Ureter (tissue), 1 donor: ENCODE measurements at regions not wholly inside any gene's neighbourhood (a gene's known extent, or its start where the extent isn't known, plus 50 kb on each side); places are given as distances from the start of the nearest gene placed in this dataset.

Source experiments
- DNase-seq: peaks from one replicate; pipeline ENCODE4 v3.0.0-alpha.2; 2020; ENCODE audit warnings: low spot score
- donor health status: DM: yes; HTN: yes; CAD: no.

GRCh38 chr3:87413814-87414213, 137.4 kb upstream of the POU1F1 start:
- no peak for DNase-seq

- DNase-seq = no peak
Observed at GRCh38 chr3:87410110-87410509, 133.7 kb upstream of the POU1F1 start.

- DNase-seq = no peak
Observed at GRCh38 chr3:87398168-87398801, 121.9 kb upstream of the POU1F1 start.

GRCh38 chr3:87397211-87397610, 120.8 kb upstream of the POU1F1 start:
- no peak for DNase-seq

GRCh38 chr3:87390821-87391220, 114.4 kb upstream of the POU1F1 start:
- DNase-seq = no peak

GRCh38 chr3:87390353-87390752, 114.0 kb upstream of the POU1F1 start:
- DNase-seq = no peak

- DNase-seq = no peak
Observed at GRCh38 chr3:87375231-87375682, 98.9 kb upstream of the POU1F1 start.

GRCh38 chr3:87370007-87370406, 93.6 kb upstream of the POU1F1 start:
- DNase-seq = no peak

- DNase-seq = no peak
Observed at GRCh38 chr3:87367736-87368135, 91.4 kb upstream of the POU1F1 start.

- DNase-seq = no peak
Observed at GRCh38 chr3:87363721-87364120, 87.3 kb upstream of the POU1F1 start.

- no peak for DNase-seq
Observed at GRCh38 chr3:87361956-87362355, 85.6 kb upstream of the POU1F1 start.

GRCh38 chr3:87361271-87361670, 84.9 kb upstream of the POU1F1 start:
- no peak for DNase-seq

- peak; percentile 63 for DNase-seq
Observed at GRCh38 chr3:87359826-87360225, 83.4 kb upstream of the POU1F1 start.

- no peak for DNase-seq
Observed at GRCh38 chr3:87359025-87359424, 82.6 kb upstream of the POU1F1 start.

- no peak for DNase-seq
Observed at GRCh38 chr3:87358066-87358465, 81.7 kb upstream of the POU1F1 start.

- DNase-seq = no peak
Observed at GRCh38 chr3:87354398-87354797, 78.0 kb upstream of the POU1F1 start.

GRCh38 chr3:87351937-87352336, 75.6 kb upstream of the POU1F1 start:
- DNase-seq = no peak

GRCh38 chr3:87350367-87351199, 74.2 kb upstream of the POU1F1 start:
- no peak for DNase-seq

GRCh38 chr3:87349833-87350232, 73.4 kb upstream of the POU1F1 start:
- no peak for DNase-seq

- no peak for DNase-seq
Observed at GRCh38 chr3:87336761-87337160, 60.4 kb upstream of the POU1F1 start.

GRCh38 chr3:87335931-87336330, 59.5 kb upstream of the POU1F1 start:
- DNase-seq = no peak

- no peak for DNase-seq
Observed at GRCh38 chr3:87333393-87333892, 57.1 kb upstream of the POU1F1 start.

- no peak for DNase-seq
Observed at GRCh38 chr3:87332789-87333188, 56.4 kb upstream of the POU1F1 start.
